Hepatocyte (in vitro differentiated cells): ENCODE measurements at regions not wholly inside any gene's neighbourhood (a gene's known extent, or its start where the extent isn't known, plus 50 kb on each side); places are given as distances from the start of the nearest gene placed in this dataset.

ENCODE experiments used
- CTCF ChIP-seq: fragments of 200-600 bp; sonication (generic); IDR thresholded peaks from 2 replicates; pipeline ENCODE4 v1.5.1; 2016; ENCODE audit warnings: antibody characterized with exemption, mild to moderate bottlenecking; ENCODE audit not compliant: poor library complexity
- EZH2 ChIP-seq: fragments of 200-600 bp; sonication (generic); IDR thresholded peaks from 2 replicates; pipeline ENCODE4 v1.6.1; 2016; ENCODE audit warnings: antibody characterized with exemption, mild to moderate bottlenecking, borderline replicate concordance
- EZH2phosphoT487 ChIP-seq: fragments of 200-600 bp; sonication (generic); IDR thresholded peaks from one replicate; pipeline ENCODE4 v1.6.1; 2018; ENCODE audit warnings: antibody characterized with exemption, mild to moderate bottlenecking, low read depth, moderate library complexity; ENCODE audit not compliant: unreplicated experiment, severe bottlenecking

DNA sequence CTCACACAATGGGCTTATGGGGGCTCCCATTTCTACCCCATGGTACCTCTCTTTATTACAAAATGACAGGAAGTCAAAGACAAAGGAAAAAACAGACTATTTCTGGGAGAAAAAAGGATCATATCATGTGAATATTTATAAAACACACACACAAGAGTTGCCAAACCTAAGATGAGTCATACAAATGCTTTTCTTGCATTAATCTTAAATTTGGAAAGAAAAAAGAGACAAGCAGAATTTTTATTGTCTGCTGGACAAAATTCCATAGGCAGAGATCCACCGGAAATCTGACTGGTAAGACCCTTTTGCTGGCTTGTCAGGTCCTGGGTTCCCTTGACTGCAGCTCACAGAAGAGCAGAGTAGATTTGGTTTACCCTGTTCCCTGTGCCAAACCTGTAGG, 1732.3 kb upstream of the PIK3C3 start:
- no peak for TF ChIP-seq CTCF
- no peak for TF ChIP-seq EZH2
- no peak for TF ChIP-seq EZH2phosphoT487
